ENCODE measurements at regions not wholly inside any gene's neighbourhood (a gene's known extent, or its start where the extent isn't known, plus 50 kb on each side); places are given as distances from the start of the nearest gene placed in this dataset.

DNA sequence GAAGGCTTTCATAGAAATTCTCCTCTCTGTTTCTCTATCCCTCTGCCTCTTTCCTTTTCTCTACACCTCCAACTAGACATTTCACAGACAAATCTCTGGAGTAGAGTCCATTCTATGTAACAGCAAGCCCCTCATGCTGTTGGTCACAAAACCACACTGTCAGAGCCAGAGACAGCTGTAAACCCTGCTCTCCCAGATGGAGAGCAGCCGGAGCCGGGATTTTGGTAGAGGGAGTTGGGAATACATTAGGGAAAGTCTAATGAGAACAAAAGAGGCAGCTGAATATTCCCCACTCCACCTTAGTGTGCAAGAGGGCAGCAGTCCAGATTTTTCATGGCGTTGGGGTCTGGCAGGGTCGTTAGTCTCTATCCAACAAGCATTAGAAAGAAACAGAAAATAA is 68.3 kb upstream of the EDN1 start:
- no peak for DNase-seq (ENCODE audit: low read depth)

DNA sequence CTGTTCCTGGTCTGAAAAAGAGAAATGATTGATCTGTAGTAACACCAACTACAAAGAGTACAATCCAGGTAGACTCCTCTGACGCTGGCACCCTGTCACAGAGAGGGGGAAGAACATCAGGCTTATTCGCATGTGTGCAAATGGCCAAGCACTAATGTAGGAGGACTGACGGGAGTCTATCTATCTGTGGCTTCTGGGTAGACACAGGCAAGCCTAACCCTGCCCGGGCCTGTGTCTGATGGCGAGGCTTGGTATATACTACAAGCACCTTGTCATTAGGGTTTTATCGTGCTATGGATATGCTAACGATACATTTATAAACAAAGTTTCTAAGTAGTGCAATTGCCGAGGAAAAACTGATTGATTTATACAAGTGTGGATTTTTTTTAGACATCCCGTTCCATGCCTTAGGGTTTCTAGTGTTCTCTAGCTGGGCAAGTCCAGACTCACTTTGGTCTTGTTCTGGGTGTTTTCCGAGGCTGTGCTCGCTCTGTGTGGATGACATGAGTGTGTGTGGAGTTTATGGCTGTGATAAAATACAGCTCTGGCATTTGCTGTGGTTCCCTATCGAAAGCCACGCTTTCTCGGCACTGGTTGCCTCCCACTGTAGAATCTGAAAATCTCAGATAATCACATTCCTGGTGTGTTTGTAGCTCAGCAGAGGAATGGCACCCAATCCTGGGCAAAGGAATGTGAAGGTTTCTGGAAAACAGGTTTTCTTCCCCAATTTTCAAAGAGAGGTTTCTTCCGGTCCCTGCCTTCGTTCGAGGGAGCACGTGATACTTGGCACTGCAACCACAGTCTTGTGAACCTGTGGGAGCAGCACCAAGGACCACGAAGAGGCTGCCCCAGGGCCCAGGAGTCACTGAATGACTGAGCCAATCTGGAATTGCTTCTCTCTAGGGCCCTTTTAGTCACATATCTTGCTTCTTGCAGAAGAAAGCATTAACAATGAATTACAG is 67.5 kb upstream of the EDN1 start:
- DNase-seq (ENCODE audit: low read depth), result no peak

DNA sequence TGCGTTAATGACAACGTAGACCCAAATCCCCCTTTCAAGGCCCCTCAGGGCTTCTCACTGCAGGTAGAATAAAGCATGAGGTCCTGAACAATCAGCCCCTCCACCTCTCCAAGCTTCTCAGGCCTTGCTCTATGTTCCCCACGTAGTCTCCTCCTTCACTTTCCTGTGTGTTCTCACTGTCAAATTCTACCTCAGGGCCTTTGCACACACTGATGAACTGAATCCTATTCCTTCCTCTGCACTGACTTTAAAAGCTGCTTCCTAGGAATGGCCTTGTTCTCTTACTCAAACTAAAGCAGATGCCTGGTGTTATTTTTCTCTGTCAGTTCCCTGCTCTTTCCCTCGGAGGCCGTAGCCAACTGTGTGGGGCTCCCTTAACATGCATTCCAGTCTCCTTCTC is 66.8 kb upstream of the EDN1 start:
- no peak for DNase-seq (ENCODE audit: low read depth)

DNA sequence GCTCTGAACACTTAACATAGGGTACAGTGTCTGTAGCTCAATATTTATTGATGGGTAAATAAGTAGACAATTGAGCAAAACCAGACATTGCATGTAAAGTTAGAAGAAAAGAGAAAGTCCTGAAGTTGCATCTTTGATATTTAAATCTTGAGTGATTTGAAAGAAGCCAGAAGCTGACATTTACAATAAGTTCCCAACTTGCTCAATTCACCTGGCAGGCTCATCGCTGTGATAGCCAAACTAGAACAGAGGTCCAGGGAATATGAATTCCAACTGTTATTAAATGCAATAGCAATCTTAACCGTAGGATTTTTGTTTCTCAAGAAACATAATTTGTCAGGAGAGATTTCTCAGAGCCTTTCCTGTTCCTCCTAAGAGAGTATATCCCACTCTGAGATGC is 65.9 kb upstream of the EDN1 start:
- DNase-seq (ENCODE audit: low read depth), result no peak

DNA sequence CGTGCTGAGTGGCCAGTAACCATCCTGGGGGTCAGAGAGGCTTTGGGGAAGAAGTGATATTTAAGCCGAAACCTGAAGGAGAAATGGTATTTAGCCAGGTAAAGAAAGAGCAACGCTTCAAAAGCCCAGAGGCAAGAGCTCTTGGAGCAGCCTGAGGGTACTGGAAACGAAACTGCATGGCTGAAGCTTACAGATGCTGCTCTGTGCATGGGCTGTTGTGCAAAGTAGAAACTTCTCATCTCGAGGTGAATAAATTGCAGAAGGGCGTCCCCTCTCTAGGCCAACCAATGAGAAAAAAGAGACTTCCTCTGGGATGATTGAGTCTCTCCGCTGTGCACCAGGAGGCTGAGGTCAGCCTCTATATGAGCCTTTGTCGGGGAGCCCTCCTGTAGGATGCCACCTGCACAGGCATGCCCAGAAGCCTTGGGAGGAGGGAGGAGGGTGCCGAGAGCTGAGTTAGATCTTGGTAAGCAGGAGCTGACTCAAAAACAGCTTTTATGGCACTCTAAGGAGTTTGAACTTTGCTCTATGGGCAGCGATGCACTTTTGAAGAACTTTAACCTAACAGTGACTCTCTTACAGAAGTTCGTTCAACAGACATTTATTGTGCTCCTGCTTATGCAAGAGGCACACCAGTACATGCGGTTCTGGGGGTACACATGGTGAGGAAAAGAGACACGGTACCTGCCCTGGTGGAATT is 61.6 kb upstream of the EDN1 start:
- no peak for DNase-seq (ENCODE audit: low read depth)

DNA sequence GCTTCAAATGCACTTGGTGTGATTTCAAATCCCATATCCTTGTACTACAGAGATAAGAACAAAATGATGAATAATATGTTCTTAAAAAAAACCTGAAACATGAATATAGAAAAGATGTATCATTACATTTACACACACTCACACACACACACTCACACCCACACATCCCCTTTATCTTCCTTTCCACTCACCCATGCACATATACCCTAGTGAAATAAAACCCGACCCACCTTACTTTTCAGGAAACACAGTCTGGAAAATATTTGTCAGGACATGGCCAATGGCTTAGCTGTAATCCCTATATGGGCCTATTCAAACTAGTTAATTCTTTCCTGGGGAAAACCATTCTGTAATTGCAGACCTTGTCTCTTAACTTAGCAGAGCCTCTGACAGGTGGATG is 60.8 kb upstream of the EDN1 start:
- no peak for DNase-seq (ENCODE audit: low read depth)

DNA sequence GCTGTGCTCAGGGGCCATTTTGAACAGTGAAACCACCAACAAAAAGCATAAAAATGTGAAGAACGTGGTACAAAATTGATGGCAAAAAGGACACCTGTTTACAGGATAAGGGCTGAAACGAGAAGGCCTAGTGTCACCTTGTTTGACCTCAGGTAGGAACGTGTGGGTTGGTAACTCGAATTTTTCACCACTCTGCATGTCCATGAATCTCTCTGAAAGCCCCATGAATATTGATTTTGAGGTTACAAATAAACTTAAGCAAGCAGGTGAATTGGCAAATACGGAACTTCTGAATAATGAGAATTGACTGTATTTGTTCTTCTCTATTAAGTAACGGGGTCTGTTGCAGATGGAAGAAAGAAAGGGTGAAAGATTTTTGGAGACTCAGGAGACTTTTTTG is 59.6 kb upstream of the EDN1 start:
- no peak for DNase-seq (ENCODE audit: low read depth)

DNA sequence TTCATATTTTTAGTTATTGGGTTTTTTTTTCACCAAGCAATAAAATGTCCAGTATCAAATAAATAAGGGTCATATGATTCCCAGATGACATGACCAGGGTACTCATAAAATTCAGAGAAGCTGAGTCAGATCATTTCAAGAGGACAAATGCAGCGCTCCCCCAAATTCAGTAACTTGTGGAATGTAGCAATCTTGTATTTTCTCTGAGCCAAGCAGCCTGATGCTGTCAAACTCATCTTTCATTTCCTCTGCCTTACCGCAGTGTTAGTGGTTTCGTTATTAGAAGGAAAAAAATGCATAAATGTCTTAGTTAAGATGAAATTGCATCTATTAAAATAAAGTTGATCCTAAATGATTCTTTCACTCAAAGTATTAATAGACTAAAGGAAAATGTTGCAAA is 57.8 kb upstream of the EDN1 start:
- peak; percentile 60 for DNase-seq (ENCODE audit: low read depth)

DNA sequence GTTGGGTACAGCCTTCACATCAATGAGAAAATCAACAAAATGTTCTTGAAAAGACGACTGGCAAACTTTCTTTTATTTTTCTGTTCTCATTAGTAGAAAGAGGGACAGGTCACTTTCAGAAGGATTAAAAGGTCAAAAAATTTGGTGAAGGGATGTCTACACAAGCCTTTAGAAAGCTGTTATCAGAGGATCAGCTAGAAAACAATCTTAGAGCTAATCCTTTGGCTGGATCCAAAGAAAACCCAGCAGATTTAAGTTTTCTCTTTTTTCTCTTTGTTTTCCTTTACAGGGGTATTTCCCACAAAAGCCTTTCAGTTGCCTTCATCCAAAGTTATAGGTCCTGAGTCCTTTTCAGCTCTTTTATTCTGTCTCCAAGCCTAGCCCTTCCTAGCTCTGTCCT is 57.3 kb upstream of the EDN1 start:
- DNase-seq (ENCODE audit: low read depth), result no peak

DNA sequence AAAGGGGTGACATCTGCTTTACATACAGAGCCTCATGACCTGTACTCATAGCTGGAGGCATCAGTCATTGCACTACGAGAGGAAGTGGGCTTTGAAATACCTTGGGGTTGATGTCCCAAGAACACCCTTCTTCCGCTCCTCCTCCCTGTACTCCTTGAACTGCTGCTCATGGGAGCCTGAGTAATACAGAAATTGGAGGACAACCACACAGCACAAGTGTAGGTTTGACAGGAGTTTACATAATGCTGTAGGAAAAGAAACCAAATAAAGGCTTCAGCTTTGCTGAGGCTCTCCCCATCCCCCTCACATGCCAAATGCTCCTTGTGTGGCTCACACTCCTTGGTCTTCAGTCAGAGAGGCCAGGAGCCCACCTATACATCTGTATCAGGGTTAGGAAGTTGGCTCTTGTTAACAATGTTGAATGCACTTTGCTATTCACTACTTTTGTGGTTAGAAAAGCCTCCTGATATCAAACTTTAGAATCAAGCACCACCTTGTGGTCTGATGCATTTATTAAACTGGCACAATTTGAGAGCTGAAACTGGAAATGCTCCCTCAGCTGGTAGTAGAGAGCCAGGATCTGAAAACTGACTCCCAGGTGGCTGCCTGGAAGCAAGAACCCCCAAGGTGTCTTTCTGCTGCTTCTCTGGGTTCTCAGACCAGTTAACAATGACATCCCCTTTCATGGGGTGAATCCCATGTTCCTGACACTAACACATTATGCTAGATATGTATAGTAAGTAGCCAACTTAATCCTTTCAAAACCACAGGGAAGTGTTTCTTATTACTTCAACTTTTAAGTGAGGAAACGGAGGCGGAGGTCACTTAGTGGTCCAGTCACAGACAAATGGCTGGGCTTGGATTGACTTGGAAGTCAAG is 56.2 kb upstream of the EDN1 start:
- DNase-seq (ENCODE audit: low read depth), result peak; percentile 83

DNA sequence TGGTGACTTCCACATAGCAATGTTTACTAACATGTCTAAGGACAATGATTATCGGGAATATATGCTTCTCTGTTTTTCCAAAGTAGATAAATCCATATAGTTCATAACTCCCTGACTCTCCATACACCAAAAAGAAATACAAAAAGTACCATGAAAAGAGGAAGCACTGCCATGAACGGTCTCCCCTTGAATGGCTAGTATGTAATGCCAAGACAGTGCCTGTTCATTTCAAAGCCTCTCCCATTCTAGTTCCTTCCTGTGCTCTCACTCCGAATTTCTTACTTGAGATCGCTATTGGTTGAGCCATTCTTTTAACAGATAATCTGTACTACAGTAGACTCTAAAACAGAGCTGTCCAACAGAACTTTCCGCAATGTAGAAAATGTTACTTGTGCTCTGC is 54.8 kb upstream of the EDN1 start:
- no peak for DNase-seq (ENCODE audit: low read depth)

DNA sequence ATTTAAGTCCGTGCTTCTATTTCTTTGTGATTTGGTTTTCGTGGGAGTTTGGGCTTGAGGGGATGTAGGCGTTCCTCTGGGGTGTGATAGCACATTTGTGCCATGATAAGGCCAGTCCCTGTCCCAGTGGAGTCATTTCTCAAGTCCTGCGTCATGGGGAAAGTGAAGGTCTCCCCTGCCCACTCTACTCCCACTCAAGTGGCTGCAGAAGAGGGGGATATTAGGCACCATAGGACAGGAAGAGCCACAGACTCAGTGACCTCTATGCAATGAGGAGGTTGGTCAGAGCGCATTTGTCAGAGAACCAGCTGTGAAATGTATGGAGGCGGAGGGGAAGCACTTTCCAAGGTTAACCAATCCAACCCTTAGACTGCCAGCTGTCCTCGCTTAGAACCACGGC is 51.9 kb upstream of the EDN1 start:
- peak; percentile 22 for DNase-seq (ENCODE audit: low read depth)
